ENCODE measurements at regions not wholly inside any gene's neighbourhood (a gene's known extent, or its start where the extent isn't known, plus 50 kb on each side); places are given as distances from the start of the nearest gene placed in this dataset.

DNA sequence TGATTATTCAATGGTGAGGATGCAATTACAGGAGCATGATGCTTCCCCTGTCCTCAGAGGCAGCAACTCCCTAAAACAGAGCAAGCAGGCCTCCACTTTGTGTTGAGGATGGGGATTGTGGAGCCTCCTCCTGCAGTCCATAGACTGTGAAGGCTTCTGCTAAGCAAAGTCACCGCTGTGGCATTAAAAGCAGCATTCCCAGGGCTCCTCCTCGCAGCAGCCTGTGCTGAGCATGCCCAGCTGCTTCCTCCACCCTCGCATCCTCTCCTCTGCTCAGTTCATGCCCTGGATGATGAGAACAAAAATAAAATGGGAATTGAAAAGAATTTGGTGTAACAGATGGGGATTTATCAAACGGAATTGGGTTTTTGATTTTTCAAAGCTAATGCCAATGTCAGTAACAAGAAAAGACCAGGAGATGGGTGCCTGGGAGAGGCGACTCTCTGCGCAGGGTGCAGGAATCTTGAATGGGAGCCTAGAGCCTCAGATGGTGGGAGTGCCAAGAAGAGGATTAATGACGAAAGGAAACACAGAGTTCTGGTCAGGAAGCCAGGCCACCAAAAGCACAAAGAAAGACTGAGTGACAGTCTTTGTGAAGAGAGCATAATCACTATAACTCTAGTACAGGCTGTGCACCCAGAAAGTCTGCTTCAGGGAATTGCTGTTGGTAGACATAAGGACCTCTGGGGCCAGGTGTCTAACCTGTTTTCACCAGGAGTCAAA is 347.6 kb downstream of the TPBG start:
- Histone ChIP-seq H3K27me3 (ENCODE audit: control insufficient read depth in 2 of 2, insufficient read depth in 2 of 2, low read length in 2 of 2) (no peaks in the 10 kb centered on the region), H3K4me3 (replicated peaks in 1 of 3; ENCODE audit: low read depth in 2 of 3, low read length in 3 of 3) (no peak overlapping the region), H3K9ac (ENCODE audit: insufficient read depth, low read length, poor library complexity, severe bottlenecking) (no peak overlapping the region), H3K79me2 (ENCODE audit: insufficient read depth, low read length) (no peaks in the 10 kb centered on the region), H3K4me1 (ENCODE audit: control insufficient read depth in 1 of 2, insufficient read depth in 2 of 2, low read length in 2 of 2) (no peaks in the 10 kb centered on the region), H4K20me1 (ENCODE audit: insufficient read depth, low read length) (no peaks in the 10 kb centered on the region), H2AFZ (ENCODE audit: insufficient read depth, low read depth, low read length, poor library complexity, severe bottlenecking) (no peak overlapping the region), H3K9me3 (replicated peaks in 1 of 2; ENCODE audit: control insufficient read depth in 1 of 2, insufficient read depth in 1 of 2, low read length in 2 of 2) (peaks cover 6 to 9% of the 10 kb centered on the region in 2 donors), H3K4me2 (replicated peaks; ENCODE audit: extremely low read depth, low read length, poor library complexity, severe bottlenecking) (no peak overlapping the region), H3K36me3 (replicated peaks in 1 of 2; ENCODE audit: control insufficient read depth in 1 of 2, insufficient read depth in 2 of 2, low read length in 2 of 2) (no peaks in the 10 kb centered on the region), H3K27ac (ENCODE audit: low read depth in 1 of 2, low read length in 2 of 2) (no peak overlapping the region)
- no peak overlapping the region for H3K27ac Mint-ChIP-seq
- TF ChIP-seq, protein P1, sequence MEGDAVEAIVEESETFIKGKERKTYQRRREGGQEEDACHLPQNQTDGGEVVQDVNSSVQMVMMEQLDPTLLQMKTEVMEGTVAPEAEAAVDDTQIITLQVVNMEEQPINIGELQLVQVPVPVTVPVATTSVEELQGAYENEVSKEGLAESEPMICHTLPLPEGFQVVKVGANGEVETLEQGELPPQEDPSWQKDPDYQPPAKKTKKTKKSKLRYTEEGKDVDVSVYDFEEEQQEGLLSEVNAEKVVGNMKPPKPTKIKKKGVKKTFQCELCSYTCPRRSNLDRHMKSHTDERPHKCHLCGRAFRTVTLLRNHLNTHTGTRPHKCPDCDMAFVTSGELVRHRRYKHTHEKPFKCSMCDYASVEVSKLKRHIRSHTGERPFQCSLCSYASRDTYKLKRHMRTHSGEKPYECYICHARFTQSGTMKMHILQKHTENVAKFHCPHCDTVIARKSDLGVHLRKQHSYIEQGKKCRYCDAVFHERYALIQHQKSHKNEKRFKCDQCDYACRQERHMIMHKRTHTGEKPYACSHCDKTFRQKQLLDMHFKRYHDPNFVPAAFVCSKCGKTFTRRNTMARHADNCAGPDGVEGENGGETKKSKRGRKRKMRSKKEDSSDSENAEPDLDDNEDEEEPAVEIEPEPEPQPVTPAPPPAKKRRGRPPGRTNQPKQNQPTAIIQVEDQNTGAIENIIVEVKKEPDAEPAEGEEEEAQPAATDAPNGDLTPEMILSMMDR (IDR thresholded peaks at IDR 0.05), result no peak
- H3K36me3 Mint-ChIP-seq, result no peaks in the 10 kb centered on the region
- intact Hi-C loops (cut with micrococcal nuclease), result no loop called here
- no peak for DNase-seq
- H3K27me3 Mint-ChIP-seq (ENCODE audit: low read depth in 3 of 3), result peaks cover 0 to 4% (median 2%) of the 10 kb centered on the region in 3 donors
- 57% methylated on average over 4 of the region's 7 CpGs for WGBS (ENCODE audit: insufficient coverage)
- H3K9me3 Mint-ChIP-seq, result peaks cover 0 to 16% (median 10%) of the 10 kb centered on the region in 7 donors
- no peaks in the 10 kb centered on the region for H3K4me1 Mint-ChIP-seq
- no peak overlapping the region for H3K4me3 Mint-ChIP-seq

DNA sequence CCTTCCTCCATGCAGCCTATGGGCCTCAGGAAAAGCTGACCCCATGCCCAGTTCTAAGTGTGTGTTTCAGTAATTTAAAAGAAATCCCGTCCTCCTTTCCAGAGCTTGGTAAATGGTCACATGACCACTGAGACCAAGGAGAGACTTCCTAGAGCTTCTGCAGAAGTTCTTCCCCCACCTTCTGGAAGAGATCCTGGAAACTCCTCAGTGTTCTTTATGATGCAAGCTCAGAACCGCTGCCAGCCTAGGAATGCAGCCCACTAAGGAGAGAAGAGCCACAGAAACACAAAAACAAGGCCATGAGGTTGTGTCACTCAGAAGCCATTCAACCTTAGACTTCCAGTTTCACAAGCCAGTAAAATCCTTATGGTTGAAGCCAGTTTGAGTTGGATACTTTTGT is 348.4 kb downstream of the TPBG start:
- Mint-ChIP-seq H3K27ac (no peak overlapping the region), H3K27me3 (ENCODE audit: low read depth in 3 of 3) (peaks cover 0 to 4% (median 2%) of the 10 kb centered on the region in 3 donors), H3K36me3 (no peaks in the 10 kb centered on the region), H3K9me3 (peaks cover 0 to 19% (median 11%) of the 10 kb centered on the region in 7 donors), H3K4me3 (no peak overlapping the region), H3K4me1 (no peaks in the 10 kb centered on the region)
- Histone ChIP-seq H4K20me1 (ENCODE audit: insufficient read depth, low read length) (no peaks in the 10 kb centered on the region), H2AFZ (ENCODE audit: insufficient read depth, low read depth, low read length, poor library complexity, severe bottlenecking) (no peak overlapping the region), H3K9me3 (replicated peaks in 1 of 2; ENCODE audit: control insufficient read depth in 1 of 2, insufficient read depth in 1 of 2, low read length in 2 of 2) (peaks cover 6 to 9% of the 10 kb centered on the region in 2 donors), H3K4me2 (replicated peaks; ENCODE audit: extremely low read depth, low read length, poor library complexity, severe bottlenecking) (no peak overlapping the region), H3K4me3 (replicated peaks in 1 of 3; ENCODE audit: low read depth in 2 of 3, low read length in 3 of 3) (no peak overlapping the region), H3K4me1 (ENCODE audit: control insufficient read depth in 1 of 2, insufficient read depth in 2 of 2, low read length in 2 of 2) (no peaks in the 10 kb centered on the region), H3K36me3 (replicated peaks in 1 of 2; ENCODE audit: control insufficient read depth in 1 of 2, insufficient read depth in 2 of 2, low read length in 2 of 2) (no peaks in the 10 kb centered on the region), H3K9ac (ENCODE audit: insufficient read depth, low read length, poor library complexity, severe bottlenecking) (no peak overlapping the region), H3K79me2 (ENCODE audit: insufficient read depth, low read length) (no peaks in the 10 kb centered on the region), H3K27me3 (ENCODE audit: control insufficient read depth in 2 of 2, insufficient read depth in 2 of 2, low read length in 2 of 2) (no peaks in the 10 kb centered on the region), H3K27ac (ENCODE audit: low read depth in 1 of 2, low read length in 2 of 2) (no peak overlapping the region)
- no peak for DNase-seq
- TF ChIP-seq, protein P1 (IDR thresholded peaks at IDR 0.05), result no peak
- 69% methylated on average over 2 of the region's 2 CpGs for WGBS (ENCODE audit: insufficient coverage)
- intact Hi-C loops (cut with micrococcal nuclease), result no loop called here
